GM12872 (cell line): ENCODE measurements at regions not wholly inside any gene's neighbourhood (a gene's known extent, or its start where the extent isn't known, plus 50 kb on each side); places are given as distances from the start of the nearest gene placed in this dataset.

Experiments
- TF ChIP-seq, protein P1 (sequence below): IDR thresholded peaks from 3 replicates; pipeline ENCODE4 v1.5.1; 2011; ENCODE audit warnings: low read depth, mild to moderate bottlenecking, low read length, moderate library complexity; ENCODE audit not compliant: insufficient read depth

DNA sequence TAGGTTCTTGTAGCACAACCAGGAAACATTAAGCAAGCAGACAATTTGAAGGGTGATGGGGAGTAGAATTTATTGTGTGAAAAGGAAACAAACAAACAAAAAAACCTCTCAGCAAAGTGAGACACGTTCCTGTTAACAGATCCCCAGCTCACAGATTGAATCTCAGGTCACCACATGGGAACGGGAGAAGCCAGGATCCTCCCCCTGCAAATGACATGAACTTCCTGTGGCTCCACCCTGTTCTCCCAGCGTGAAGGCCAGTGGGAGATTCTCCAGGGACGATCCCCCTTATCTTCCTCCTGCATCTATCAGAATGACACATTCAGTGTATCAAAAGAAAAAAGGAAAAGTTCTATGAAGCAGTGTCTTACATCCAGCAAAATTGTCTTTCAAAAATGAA lies 1488.1 kb downstream of the OTOL1 start:
- TF ChIP-seq, protein P1, sequence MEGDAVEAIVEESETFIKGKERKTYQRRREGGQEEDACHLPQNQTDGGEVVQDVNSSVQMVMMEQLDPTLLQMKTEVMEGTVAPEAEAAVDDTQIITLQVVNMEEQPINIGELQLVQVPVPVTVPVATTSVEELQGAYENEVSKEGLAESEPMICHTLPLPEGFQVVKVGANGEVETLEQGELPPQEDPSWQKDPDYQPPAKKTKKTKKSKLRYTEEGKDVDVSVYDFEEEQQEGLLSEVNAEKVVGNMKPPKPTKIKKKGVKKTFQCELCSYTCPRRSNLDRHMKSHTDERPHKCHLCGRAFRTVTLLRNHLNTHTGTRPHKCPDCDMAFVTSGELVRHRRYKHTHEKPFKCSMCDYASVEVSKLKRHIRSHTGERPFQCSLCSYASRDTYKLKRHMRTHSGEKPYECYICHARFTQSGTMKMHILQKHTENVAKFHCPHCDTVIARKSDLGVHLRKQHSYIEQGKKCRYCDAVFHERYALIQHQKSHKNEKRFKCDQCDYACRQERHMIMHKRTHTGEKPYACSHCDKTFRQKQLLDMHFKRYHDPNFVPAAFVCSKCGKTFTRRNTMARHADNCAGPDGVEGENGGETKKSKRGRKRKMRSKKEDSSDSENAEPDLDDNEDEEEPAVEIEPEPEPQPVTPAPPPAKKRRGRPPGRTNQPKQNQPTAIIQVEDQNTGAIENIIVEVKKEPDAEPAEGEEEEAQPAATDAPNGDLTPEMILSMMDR: no peak

- TF ChIP-seq, protein P1: no peak
These were observed 1496.1 kb downstream of the OTOL1 start for GRCh38 chr3:162992741-162993140.

DNA sequence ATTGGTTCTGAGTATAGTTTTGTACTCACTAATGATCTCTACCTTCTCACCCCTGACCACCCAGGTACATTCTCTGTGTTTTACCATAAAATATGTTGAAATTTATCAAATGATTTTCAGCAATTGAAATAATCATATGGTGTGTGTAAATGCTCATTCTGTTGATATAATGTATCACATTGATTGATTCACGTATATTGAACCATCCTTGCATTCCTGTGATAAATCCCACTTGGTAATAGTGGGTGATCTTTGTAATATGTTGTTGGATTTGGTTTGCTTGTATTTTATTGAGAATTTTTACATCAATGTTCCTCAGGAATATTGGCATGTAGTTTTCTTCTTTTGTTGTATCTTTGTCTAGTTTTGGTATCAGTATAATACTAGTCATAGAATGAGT lies 1497.6 kb downstream of the OTOL1 start:
- TF ChIP-seq, protein P1: no peak

GRCh38 chr3:162996368-162996767 lies 1499.8 kb downstream of the OTOL1 start:
- TF ChIP-seq, protein P1: no peak

DNA sequence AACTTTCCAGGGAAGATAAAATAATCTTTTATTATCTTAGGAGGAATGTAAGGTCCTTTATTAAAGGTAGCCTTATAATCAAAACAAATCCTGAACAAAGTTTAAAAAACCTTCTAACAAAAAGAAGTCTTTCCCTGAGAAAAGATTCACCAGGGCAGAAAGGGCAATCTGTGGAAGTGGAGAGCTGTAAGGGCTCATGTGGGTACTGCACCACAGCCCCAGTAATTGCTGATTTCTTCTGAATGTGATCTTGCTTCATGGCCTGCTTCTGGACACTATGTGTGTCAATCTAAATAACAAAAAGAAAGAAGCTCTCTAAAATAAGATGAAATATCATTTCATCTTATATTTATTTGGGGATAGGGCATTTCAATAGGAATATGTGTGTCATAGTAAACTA lies 1501.6 kb downstream of the OTOL1 start:
- TF ChIP-seq, protein P1: no peak

DNA sequence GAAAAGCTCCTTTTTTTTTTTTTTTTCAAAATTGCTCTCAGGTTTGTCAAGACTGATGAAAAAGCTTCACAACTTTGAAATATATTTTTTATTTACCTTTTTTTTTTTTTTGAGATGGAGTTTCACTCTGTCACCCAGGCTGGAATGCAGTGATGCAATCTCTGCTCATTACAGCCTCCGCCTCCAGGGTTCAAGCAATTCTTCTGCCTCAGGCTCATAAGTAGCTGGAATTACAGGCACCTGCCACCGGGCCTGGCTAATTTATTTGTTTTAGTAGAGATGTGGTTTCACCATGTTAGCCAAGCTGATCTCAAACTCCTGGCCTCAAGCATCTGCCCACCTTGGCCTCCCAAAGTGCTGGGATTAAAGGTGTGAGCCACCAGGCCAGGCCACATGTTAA lies 1515.0 kb downstream of the OTOL1 start:
- TF ChIP-seq, protein P1: no peak

GRCh38 chr3:163016251-163016650 lies 1519.6 kb downstream of the OTOL1 start:
- TF ChIP-seq, protein P1: no peak

GRCh38 chr3:163018067-163018466 lies 1521.5 kb downstream of the OTOL1 start:
- TF ChIP-seq, protein P1: no peak
